PC-9 (cell line): ENCODE measurements at regions not wholly inside any gene's neighbourhood (a gene's known extent, or its start where the extent isn't known, plus 50 kb on each side); places are given as distances from the start of the nearest gene placed in this dataset.

Experiments used
- BruUV-seq: library from RNA; stranded (reverse); fragments of 400-500 nt; replicated peaks from 2 replicates; lab custom pipeline; 2021; lab: Mats Ljungman, UMichigan
- CTCF ChIA-PET: fragments of 300-600 bp; sonication (Branson Sonifier 250); formaldehyde crosslinking; loops from one replicate; lab custom pipeline; 2022; ENCODE audit warnings: antibody characterized with exemption; lab: Charles Lee
- POLR2A ChIA-PET: fragments of 300-600 bp; sonication (Branson Sonifier 250); formaldehyde crosslinking; loops from one replicate; lab custom pipeline; 2022; ENCODE audit warnings: antibody characterized with exemption; ENCODE audit not compliant: unreplicated experiment; lab: Charles Lee
- DNase-seq, 2 experiments: peaks; one replicate each; pipeline versions ENCODE4 v3.0.0 to v3.0.0-alpha.2; 2015 to 2022; ENCODE audit warnings: mixed read lengths in 1 of 2
- H2AFZ ChIP-seq: fragments of 200-600 bp; sonication (generic); 2 replicates; pipeline ENCODE4 v1.8.1; 2017; ENCODE audit warnings: antibody characterized with exemption
- H3F3A ChIP-seq: fragments of 200-600 bp; sonication (generic); 2 replicates; pipeline ENCODE4 v1.8.1; 2017; ENCODE audit warnings: antibody characterized with exemption, mild to moderate bottlenecking, low read depth; ENCODE audit not compliant: insufficient read depth
- H3K27ac ChIP-seq: fragments of 200-600 bp; sonication (generic); 2 replicates; pipeline ENCODE4 v1.6.1; 2016; ENCODE audit warnings: mixed run types
- H3K27me3 ChIP-seq: fragments of 200-600 bp; sonication (generic); 2 replicates; pipeline ENCODE4 v1.6.1; 2016; ENCODE audit warnings: low read depth, mixed run types; ENCODE audit not compliant: insufficient read depth
- H3K36me3 ChIP-seq: fragments of 200-600 bp; sonication (generic); 2 replicates; pipeline ENCODE4 v1.6.1; 2016; ENCODE audit warnings: low read depth, mixed run types
- H3K4me1 ChIP-seq: fragments of 200-600 bp; sonication (generic); replicated peaks from 2 replicates; pipeline ENCODE4 v1.6.1; 2016; ENCODE audit warnings: mixed run types; ENCODE audit not compliant: insufficient read depth
- H3K4me2 ChIP-seq: fragments of 200-600 bp; sonication (generic); 2 replicates; pipeline ENCODE4 v1.6.1; 2017; ENCODE audit warnings: mixed run types
- H3K4me3 ChIP-seq: fragments of 200-600 bp; sonication (generic); 2 replicates; pipeline ENCODE4 v1.6.1; 2016; ENCODE audit warnings: mixed run types
- H3K79me2 ChIP-seq: fragments of 200-600 bp; sonication (generic); 2 replicates; pipeline ENCODE4 v1.6.1; 2017; ENCODE audit warnings: low read depth, mixed run types
- H3K9me2 ChIP-seq: fragments of 200-600 bp; sonication (generic); 2 replicates; pipeline ENCODE4 v1.8.1; 2017; ENCODE audit warnings: mild to moderate bottlenecking; ENCODE audit not compliant: insufficient read depth
- H3K9me3 ChIP-seq: fragments of 200-600 bp; sonication (generic); 2 replicates; pipeline ENCODE4 v1.8.1; 2016; ENCODE audit warnings: low read depth; ENCODE audit not compliant: insufficient read depth
- H4K20me1 ChIP-seq: fragments of 200-600 bp; sonication (generic); 2 replicates; pipeline ENCODE4 v1.8.1; 2017; ENCODE audit not compliant: insufficient read depth
- CTCF ChIP-seq: fragments of 200-600 bp; sonication (generic); conservative IDR thresholded peaks from 2 replicates; pipeline ENCODE4 v1.6.1; 2017; ENCODE audit warnings: mixed run types, antibody characterized with exemption, mild to moderate bottlenecking, moderate library complexity
- EZH2 ChIP-seq: fragments of 200-600 bp; sonication (generic); IDR thresholded peaks from 2 replicates; pipeline ENCODE4 v1.8.0; 2017; ENCODE audit warnings: antibody characterized with exemption, low read depth
- intact Hi-C: fragments of 100-400 bp; cut with micrococcal nuclease; formaldehyde crosslinking; loops from one replicate; pipeline ENCODE4 v1.10.0; 2022; ENCODE audit not compliant: unreplicated experiment

- no peaks in the 10 kb centered on the region for H3K36me3 ChIP-seq
- H3K4me2 ChIP-seq, result no peak overlapping the region
- peak in 1 of 2 experiments; percentile 25 for DNase-seq
- H3K4me3 ChIP-seq, result no peak overlapping the region
- no peaks in the 10 kb centered on the region for H4K20me1 ChIP-seq
- ChIA-PET POLR2A (no interaction called here), CTCF (interaction anchor here (0.6 kb wide), 2 partner anchors 11 to 148 kb away, joined by 3 to 10 read pairs; no protein-coding TSS in a partner anchor)
- no peak for TF ChIP-seq EZH2
- no peak for TF ChIP-seq CTCF
- no peaks in the 10 kb centered on the region for H3K9me3 ChIP-seq
- no TSS peak for BruUV-seq
- intact Hi-C loops, result no loop called here
- no peak overlapping the region for H2AFZ ChIP-seq
- no peaks in the 10 kb centered on the region for H3K4me1 ChIP-seq
- H3K9me2 ChIP-seq, result no peaks in the 10 kb centered on the region
- H3K27me3 ChIP-seq, result no peaks in the 10 kb centered on the region
- no peaks in the 10 kb centered on the region for H3F3A ChIP-seq
- no peak overlapping the region for H3K27ac ChIP-seq
- no peaks in the 10 kb centered on the region for H3K79me2 ChIP-seq
Observed at GRCh38 chr5:29017501-29017900, 1979.1 kb upstream of the CDH9 start.

- no TSS peak for BruUV-seq
- intact Hi-C loops, result no loop called here
- no peaks in the 10 kb centered on the region for H3K79me2 ChIP-seq
- no peak overlapping the region for H3K4me2 ChIP-seq
- no peak for TF ChIP-seq CTCF
- TF ChIP-seq EZH2, result no peak
- POLR2A ChIA-PET, result no interaction called here
- DNase-seq, result peak in 1 of 2 experiments; percentile 32
- H2AFZ ChIP-seq, result peak overlapping the region; percentile 33
- no peaks in the 10 kb centered on the region for H4K20me1 ChIP-seq
- H3K9me3 ChIP-seq, result no peaks in the 10 kb centered on the region
- no peaks in the 10 kb centered on the region for H3K36me3 ChIP-seq
- H3F3A ChIP-seq, result no peaks in the 10 kb centered on the region
- no peak overlapping the region for H3K27ac ChIP-seq
- no peaks in the 10 kb centered on the region for H3K9me2 ChIP-seq
- no peaks in the 10 kb centered on the region for H3K4me1 ChIP-seq
- H3K27me3 ChIP-seq, result no peaks in the 10 kb centered on the region
- no peak overlapping the region for H3K4me3 ChIP-seq
- CTCF ChIA-PET, result no interaction called here
Observed at GRCh38 chr5:29016067-29016466, 1977.7 kb upstream of the CDH9 start.

GRCh38 chr5:29015523-29015922 is 1977.1 kb upstream of the CDH9 start:
- H3K9me2 ChIP-seq, result no peaks in the 10 kb centered on the region
- TF ChIP-seq CTCF (no peak), EZH2 (no peak)
- H4K20me1 ChIP-seq, result no peaks in the 10 kb centered on the region
- H3F3A ChIP-seq, result no peaks in the 10 kb centered on the region
- H3K4me1 ChIP-seq, result no peaks in the 10 kb centered on the region
- POLR2A ChIA-PET, result no interaction called here
- BruUV-seq, result no TSS peak
- no peaks in the 10 kb centered on the region for H3K79me2 ChIP-seq
- CTCF ChIA-PET, result no interaction called here
- H3K36me3 ChIP-seq, result no peaks in the 10 kb centered on the region
- no peak overlapping the region for H2AFZ ChIP-seq
- intact Hi-C loops, result no loop called here
- peak in 1 of 2 experiments; percentile 25 for DNase-seq
- no peak overlapping the region for H3K27ac ChIP-seq
- H3K4me2 ChIP-seq, result no peak overlapping the region
- H3K27me3 ChIP-seq, result no peaks in the 10 kb centered on the region
- H3K9me3 ChIP-seq, result no peaks in the 10 kb centered on the region
- H3K4me3 ChIP-seq, result no peak overlapping the region
